Breast epithelium (tissue), 3 donors: ENCODE measurements at regions not wholly inside any gene's neighbourhood (a gene's known extent, or its start where the extent isn't known, plus 50 kb on each side); places are given as distances from the start of the nearest gene placed in this dataset.

Source experiments
- POLR2AphosphoS5 ChIP-seq, 3 donors: sonication (generic); formaldehyde crosslinking; IDR thresholded peaks; one replicate each; pipeline ENCODE4 v1.6.1; 2017; ENCODE audit warnings: antibody characterized with exemption in 3 of 3
- TF ChIP-seq, protein P1 (sequence below), 3 donors: fragments of 450-650 bp; IDR thresholded peaks; one replicate each; pipeline ENCODE4 v1.5.1; 2016 to 2017; ENCODE audit warnings: antibody characterized with exemption in 3 of 3, mild to moderate bottlenecking in 3 of 3, moderate library complexity in 3 of 3

DNA sequence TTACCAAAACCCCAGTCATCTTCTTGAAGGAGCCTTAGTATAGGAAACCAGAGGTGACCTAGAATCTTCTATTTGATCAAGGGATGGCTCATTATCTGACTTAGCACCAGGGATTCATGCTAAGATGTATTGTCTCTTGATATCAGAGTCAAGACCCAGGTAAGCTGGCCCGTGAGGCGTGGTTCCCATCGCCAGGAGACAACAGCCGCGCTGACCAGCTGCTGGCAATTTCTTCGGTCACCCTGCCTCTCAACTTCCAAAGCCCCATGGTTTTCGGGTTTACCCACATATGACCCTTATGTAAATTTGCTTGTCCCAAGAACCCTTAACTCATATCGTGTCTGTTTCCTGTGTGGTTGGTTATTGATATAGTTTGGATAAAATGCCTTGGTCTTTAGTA is 77.7 kb upstream of the VSTM2B start:
- TF ChIP-seq, protein P1, sequence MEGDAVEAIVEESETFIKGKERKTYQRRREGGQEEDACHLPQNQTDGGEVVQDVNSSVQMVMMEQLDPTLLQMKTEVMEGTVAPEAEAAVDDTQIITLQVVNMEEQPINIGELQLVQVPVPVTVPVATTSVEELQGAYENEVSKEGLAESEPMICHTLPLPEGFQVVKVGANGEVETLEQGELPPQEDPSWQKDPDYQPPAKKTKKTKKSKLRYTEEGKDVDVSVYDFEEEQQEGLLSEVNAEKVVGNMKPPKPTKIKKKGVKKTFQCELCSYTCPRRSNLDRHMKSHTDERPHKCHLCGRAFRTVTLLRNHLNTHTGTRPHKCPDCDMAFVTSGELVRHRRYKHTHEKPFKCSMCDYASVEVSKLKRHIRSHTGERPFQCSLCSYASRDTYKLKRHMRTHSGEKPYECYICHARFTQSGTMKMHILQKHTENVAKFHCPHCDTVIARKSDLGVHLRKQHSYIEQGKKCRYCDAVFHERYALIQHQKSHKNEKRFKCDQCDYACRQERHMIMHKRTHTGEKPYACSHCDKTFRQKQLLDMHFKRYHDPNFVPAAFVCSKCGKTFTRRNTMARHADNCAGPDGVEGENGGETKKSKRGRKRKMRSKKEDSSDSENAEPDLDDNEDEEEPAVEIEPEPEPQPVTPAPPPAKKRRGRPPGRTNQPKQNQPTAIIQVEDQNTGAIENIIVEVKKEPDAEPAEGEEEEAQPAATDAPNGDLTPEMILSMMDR (IDR thresholded peaks at IDR 0.05) = no peak
- no peak for TF ChIP-seq POLR2AphosphoS5 (IDR thresholded peaks at IDR 0.05)
